ENCODE measurements at regions not wholly inside any gene's neighbourhood (a gene's known extent, or its start where the extent isn't known, plus 50 kb on each side); places are given as distances from the start of the nearest gene placed in this dataset.

GRCh38 chr6:146916435-146917025 lies 287.7 kb upstream of the STXBP5 start:
- TF ChIP-seq CTCF (IDR thresholded peaks at IDR 0.05; ENCODE audit: control insufficient read depth, insufficient read depth, low read depth, low read length, missing control alignments), result no peak
- no peak for DNase-seq (ENCODE audit: low read depth)
- H3K4me3 ChIP-seq (ENCODE audit: control insufficient read depth, low read depth, low read length), result no peak overlapping the region

- no peak for TF ChIP-seq CTCF (IDR thresholded peaks at IDR 0.05; ENCODE audit: control insufficient read depth, insufficient read depth, low read depth, low read length, missing control alignments)
- no peak for DNase-seq (ENCODE audit: low read depth)
- no peak overlapping the region for H3K4me3 ChIP-seq (ENCODE audit: control insufficient read depth, low read depth, low read length)
Observed at GRCh38 chr6:146917182-146917581, 287.0 kb upstream of the STXBP5 start.

- no peak for TF ChIP-seq CTCF (IDR thresholded peaks at IDR 0.05; ENCODE audit: control insufficient read depth, insufficient read depth, low read depth, low read length, missing control alignments)
- no peak for DNase-seq (ENCODE audit: low read depth)
- no peak overlapping the region for H3K4me3 ChIP-seq (ENCODE audit: control insufficient read depth, low read depth, low read length)
Observed at GRCh38 chr6:146917979-146918378, 286.2 kb upstream of the STXBP5 start.

- DNase-seq (ENCODE audit: low read depth), result no peak
- no peak for TF ChIP-seq CTCF (IDR thresholded peaks at IDR 0.05; ENCODE audit: control insufficient read depth, insufficient read depth, low read depth, low read length, missing control alignments)
- no peak overlapping the region for H3K4me3 ChIP-seq (ENCODE audit: control insufficient read depth, low read depth, low read length)
Observed at GRCh38 chr6:146919017-146919416, 285.2 kb upstream of the STXBP5 start.

GRCh38 chr6:146923205-146923833 lies 280.9 kb upstream of the STXBP5 start:
- TF ChIP-seq CTCF (IDR thresholded peaks at IDR 0.05; ENCODE audit: control insufficient read depth, insufficient read depth, low read depth, low read length, missing control alignments), result no peak
- no peak overlapping the region for H3K4me3 ChIP-seq (ENCODE audit: control insufficient read depth, low read depth, low read length)
- DNase-seq (ENCODE audit: low read depth), result no peak

- DNase-seq (ENCODE audit: low read depth), result no peak
- no peak overlapping the region for H3K4me3 ChIP-seq (ENCODE audit: control insufficient read depth, low read depth, low read length)
- TF ChIP-seq CTCF (IDR thresholded peaks at IDR 0.05; ENCODE audit: control insufficient read depth, insufficient read depth, low read depth, low read length, missing control alignments), result no peak
Observed at GRCh38 chr6:146925846-146926245, 278.4 kb upstream of the STXBP5 start.
